ENCODE measurements at regions not wholly inside any gene's neighbourhood (a gene's known extent, or its start where the extent isn't known, plus 50 kb on each side); places are given as distances from the start of the nearest gene placed in this dataset.
"Not testable (repeated sequence)": the region's sequence is repeated elsewhere in the genome, so short reads cannot be mapped to it uniquely, and the experiment has no call there.

DNA sequence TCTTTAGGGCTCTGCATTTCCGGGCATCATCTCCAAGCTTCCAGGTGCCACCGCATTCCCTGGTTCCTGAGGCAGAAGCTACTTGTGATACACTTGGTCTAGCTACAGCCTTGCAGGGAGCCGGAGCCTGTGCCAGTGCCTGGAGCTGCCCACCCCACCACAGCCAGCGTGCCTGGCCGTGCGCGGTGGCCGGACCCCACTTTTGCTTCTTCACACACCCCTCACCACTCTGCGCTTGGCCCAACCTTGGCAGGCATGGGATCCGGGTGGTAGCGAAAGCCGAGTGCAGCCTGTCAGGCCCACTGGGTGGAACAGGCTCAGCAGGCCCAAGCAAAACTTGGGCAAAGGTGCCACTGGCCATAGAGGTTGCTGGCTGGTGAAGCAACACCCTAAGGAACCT, 823.7 kb downstream of the GLUD2 start:
- DNase-seq = no peak

DNA sequence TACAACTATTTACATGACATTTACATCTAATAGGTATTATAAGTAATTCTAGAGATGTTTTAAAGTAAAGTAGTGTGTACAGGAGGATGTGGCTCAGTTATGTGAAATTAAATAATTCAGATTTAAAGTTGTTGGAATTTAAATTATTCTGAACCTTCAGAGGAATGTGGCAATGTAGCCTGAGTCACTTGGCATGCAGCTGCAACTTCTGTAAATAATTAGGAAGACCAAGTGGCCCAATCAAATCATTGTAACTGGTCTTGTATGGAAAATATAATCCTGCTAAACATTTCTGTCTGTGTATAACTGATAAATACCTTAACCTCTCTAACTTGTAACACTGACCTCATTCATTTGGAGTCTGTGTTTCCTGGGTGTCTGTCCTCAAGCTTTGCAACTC, 828.9 kb downstream of the GLUD2 start:
- no peak for DNase-seq

DNA sequence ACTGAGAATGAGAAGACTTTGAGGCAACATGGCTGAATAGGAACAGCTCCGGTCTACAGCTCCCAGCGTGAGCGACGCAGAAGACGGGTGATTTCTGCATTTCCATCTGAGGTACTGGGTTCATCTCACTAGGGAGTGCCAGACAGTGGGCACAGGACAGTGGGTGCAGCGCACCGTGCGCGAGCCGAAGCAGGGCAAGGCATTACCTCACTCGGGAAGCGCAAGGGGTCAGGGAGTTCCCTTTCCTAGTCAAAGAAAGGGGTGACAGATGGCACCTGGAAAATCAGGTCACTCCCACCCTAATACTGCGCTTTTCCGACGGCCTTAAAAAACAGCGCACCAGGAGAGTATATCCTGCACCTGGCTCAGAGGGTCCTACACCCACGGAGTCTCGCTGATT, 829.9 kb downstream of the GLUD2 start:
- not testable (repeated sequence) for DNase-seq

DNA sequence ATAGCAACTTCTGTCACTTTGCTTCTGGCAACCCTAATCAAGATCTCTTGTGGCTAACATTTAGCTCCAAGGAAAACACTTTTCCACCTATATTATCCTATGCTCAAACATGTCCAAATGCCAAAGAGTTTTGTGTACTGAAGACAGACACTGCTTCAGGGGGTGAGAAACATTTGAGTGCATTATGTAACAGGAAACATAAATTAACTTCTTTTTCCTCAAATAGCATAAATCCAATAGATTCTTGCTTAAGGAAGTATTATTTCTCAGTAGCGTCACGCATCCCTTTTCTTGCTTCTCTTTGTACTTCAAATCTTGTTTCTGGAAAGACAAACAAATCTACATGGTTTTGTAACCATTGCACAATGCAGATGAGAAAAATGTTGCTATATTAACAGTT, 839.1 kb downstream of the GLUD2 start:
- DNase-seq = no peak

GRCh38 chrX:121894756-121895155, 847.3 kb downstream of the GLUD2 start:
- DNase-seq = no peak

DNA sequence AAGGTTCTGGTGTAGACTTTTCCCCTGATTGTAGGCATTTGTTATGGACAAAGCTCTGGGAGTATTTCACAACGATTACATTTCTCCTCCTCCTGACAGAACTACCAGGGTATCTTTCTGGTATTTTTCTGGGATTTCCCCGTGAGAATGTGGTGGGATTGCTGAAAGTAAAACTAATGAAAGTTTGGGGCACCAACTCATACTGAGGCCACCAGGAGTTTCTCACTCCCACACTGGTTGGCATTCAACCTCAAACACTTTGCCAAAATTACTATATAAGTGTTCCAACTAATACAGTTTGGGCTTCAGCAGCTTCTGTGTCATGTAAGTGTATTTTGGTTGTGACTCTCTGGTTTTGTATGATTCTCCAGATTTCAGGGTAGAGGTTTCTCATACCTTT, 855.1 kb downstream of the GLUD2 start:
- no peak for DNase-seq

- DNase-seq = no peak
Measured at GRCh38 chrX:121903961-121904360, 856.6 kb downstream of the GLUD2 start.

- no peak for DNase-seq
Measured at GRCh38 chrX:121921258-121921657, 873.8 kb downstream of the GLUD2 start.

DNA sequence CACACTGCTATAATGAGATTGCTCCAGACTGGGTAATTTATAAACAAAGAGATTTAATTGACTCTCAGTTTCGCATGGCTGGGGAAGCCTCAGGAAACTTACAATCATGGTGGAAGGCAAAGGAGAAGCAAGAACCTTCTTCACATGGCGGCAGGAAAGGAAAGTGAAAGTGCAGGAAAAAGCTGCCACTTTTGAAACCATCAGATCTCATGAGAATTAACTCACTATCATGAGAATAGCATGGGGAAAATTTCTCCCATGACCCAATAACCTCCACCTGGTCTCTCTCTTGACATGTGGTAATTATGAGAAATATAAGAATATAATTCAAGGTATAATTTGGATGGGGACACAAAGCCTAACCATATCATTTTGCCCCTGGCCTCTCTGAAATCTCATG, 884.2 kb downstream of the GLUD2 start:
- no peak for DNase-seq

- DNase-seq = no peak
Measured at GRCh38 chrX:121932688-121933087, 885.3 kb downstream of the GLUD2 start.

DNA sequence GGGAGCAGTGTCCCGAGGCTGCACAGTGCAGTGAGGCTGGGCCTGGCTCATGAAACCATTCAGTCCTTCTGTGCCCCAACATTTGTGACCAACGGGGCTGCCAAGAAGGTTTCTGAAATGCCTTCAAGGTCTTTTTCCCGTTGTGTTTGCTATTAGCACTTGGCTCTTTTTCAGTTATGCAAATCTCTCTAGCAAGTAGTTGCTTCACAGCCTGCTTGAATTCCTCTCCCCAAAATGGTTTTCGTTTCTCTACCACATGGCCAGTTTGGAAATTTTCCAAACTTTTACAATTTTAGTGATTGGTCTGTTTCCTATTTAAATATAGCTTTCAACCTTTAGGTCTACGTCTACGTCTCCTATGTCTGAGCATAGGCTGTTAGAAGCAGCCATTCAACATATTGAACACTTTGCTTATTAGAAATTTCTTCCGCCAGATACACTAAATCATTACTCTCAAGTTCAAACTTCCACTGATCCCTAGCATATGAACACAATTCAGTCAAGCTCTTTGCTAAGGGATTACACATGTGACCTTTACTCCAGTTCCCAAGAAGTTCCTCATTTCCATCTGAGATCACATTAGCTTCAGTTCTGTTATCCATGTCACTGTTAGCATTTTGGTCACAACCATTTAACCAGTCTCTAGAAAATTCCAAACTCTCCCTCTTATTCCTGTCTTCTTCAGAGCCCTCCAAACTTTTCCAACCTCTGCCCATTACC, 901.8 kb downstream of the GLUD2 start:
- DNase-seq = no peak

DNA sequence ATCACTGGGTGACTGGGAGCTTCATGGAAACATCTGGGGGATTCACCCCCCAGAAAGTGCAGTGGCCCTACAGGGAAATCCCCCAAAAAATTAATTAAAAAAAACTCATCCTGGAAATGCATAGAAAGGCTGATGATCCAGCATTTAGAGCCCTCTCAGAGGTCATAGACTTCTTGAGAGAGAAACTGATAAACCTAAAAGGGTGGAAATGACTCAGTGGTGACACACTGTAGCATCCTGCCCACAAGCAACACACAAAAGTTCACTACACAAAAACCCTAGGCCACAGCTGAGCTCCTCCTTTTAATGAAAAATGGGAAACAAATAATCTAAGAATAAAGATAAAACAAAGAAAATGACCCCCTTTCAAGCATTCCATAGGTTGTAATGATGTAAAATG, 911.5 kb downstream of the GLUD2 start:
- no peak for DNase-seq

DNA sequence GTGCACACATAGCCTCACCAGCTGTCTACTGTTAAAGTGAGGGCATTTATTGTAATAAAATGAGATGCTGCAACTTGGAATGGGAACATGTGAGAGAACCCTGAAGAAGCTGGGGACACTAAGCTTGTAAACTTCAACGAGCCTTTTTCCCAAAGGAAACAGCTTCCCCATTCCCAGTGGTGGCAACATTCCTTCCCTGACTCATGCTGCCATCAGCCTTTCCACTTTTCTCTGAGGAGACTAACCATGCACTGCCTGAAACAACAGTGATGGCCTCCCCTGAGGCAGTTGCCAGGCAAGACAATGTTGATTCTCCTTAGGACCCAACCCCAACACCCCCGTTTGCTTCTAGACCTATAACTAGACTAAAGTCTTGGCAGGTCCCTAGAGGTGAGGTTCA, 928.3 kb downstream of the GLUD2 start:
- no peak for DNase-seq

GRCh38 chrX:121987163-121987562, 939.8 kb downstream of the GLUD2 start:
- no peak for DNase-seq

DNA sequence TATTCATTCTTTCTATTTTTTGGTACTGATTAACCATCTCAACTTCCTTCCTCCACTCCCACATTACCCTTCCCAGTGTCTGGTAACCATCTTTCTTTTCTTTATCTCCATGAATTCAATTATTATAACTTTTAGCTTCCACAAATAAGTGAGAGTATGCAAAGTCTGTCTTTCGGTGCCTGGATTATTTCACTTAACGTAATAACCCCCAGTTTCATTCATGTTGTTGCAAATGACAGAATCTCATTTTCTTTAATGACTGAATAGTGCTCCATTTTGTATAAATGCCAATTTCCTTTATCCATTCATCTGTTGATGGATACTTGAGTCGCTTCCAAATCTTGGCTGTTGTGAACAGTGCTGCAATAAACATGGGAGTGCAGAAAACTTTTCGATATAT, 940.4 kb downstream of the GLUD2 start:
- no peak for DNase-seq

DNA sequence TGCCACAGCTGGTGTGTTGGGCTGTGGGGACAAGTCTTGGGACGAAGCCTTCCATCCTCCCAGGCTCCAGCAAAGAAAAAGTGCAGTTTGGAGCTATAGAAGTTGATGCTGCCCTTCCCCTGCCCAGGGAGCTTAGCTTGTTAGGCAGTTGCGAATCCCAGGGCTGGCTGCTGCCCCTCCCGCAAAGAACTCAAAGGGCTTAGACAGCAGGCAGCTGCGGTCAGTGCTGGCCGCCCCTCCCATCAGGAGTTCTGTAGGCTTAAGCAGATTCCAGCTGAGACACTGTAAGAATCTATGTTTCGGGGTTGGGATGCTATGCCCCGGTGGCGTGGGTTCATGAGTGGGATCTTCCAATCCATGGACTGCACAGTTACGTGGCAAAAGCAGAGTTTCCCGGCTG, 956.7 kb downstream of the GLUD2 start:
- no peak for DNase-seq

DNA sequence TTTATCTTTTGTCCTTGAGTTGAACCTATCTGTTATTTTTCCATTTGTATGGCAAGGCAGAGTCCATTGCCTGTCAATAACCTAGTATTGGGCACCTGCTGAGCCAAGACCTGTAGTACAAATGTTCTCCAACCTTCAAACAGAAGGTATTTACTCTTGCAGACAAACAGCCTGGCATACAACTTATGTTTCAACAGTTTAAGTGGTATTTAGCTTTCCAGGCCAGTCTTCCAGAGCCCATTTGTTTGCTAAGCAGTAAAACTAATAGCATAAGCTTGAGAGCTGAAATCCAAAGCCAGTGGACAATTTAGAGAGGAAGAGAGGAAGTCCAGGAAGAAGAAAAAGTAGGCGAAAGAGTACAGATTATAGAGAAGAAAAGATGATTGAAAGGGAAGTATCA, 979.3 kb downstream of the GLUD2 start:
- DNase-seq = no peak

DNA sequence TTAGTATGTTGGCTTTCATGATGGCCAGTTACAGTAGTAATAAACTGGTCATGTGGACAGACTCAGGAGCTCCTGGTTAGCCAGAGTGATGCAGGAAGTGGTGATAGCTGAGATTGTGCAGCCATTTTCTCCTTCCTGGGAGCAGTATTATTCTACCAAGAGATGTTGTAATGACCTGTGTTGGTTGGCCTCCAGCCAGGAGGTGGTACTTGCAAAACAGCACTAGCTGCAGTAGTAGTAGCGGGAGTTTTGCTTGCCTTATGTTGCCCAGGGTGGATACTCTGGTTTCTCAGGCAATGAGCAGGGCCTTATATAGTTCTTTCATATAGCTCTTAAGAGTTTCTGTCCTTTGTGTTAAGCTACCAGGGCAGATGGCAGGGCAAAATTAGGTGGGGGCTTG, 998.8 kb downstream of the GLUD2 start:
- no peak for DNase-seq

DNA sequence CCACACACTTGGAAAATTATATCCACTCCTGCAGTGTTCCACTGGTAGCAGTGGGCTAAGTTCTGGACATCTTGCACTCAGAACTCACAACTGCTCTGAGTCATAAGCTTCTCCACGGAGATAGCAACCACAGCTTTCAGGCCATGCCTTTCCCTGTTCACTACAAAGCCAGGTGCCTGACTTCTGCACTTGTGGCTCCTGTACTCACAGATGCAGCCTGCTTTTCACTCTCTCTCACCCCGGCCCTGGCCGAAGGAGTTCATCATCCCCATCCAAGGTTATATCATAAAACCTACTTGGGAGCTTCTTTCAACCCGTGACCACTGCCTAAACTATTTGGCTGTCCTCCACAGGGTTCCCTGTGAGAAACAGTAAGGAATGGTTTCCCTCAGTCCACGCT, 999.4 kb downstream of the GLUD2 start:
- no peak for DNase-seq

DNA sequence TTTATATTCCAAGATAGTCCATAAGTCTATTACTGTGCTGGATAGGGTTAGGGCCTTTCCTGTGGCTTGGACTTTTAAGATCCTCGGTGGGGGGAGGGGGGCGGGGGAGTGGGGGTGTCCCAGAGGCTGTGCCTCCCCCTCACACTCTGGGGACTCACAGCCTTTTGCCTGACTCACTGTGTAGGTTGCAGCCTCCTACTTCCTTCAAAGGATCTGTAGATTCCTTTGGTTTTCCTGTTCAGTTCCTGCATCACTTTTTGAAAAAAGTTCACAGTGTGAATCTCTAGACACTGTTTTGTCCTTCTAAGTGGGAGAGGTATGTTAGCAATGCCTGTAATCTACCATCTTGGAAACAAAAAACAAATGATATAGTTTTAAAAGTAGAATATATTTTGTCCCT, 999.9 kb downstream of the GLUD2 start:
- DNase-seq = no peak

GRCh38 chrX:122055460-122055859, 1008.0 kb downstream of the GLUD2 start:
- no peak for DNase-seq

GRCh38 chrX:122055979-122056715, 1008.7 kb downstream of the GLUD2 start:
- no peak for DNase-seq

GRCh38 chrX:122076241-122076640, 1028.8 kb downstream of the GLUD2 start:
- no peak for DNase-seq

DNA sequence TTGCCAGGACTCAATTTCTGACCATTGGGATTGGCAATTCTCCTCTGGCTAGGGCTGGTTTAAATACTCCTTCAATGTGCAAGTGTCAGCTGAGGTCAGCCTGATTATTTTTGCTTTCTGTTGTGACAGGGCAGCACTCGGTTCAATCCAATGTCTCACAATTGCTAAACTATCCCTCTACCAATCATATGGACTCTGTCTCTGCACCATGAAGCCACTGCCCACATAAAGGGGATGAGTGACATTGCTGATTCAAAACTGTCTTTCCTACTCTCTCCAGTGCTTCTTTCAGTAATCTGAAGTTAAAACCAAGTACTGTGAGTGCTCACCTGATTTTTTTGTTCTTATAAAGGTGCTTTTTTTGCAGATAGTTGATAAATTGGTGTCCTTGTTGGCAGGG, 1030.7 kb downstream of the GLUD2 start:
- DNase-seq = no peak

- DNase-seq = no peak
Measured at GRCh38 chrX:122087341-122087740, 1039.9 kb downstream of the GLUD2 start.
